GM12874 (cell line): ENCODE measurements at regions not wholly inside any gene's neighbourhood (a gene's known extent, or its start where the extent isn't known, plus 50 kb on each side); places are given as distances from the start of the nearest gene placed in this dataset.

ENCODE experiments used
- TF ChIP-seq, protein P1 (sequence below): IDR thresholded peaks from 2 replicates; pipeline ENCODE4 v1.5.1; 2011; ENCODE audit warnings: low read depth, mild to moderate bottlenecking, control low read depth, low read length, moderate library complexity; ENCODE audit not compliant: insufficient read depth

DNA sequence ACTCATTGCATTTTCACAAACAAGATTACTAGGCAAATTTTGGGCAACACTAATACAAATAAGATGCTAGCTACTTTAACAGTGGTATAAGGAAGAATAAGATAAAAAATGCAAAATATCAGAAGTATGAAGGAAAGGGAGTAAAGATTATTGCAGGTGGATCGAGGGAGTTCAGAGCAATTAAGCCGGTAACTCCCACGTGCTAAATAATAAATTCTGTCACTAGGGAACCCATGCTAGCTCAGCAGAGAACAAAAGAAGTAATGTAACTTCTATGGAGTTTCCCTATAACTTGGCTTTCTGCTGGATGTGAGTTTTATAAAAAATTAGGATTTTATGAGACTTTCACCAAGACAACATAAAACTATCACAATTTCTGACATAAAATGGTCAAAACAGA lies 470.5 kb upstream of the RGS18 start:
- TF ChIP-seq, protein P1, sequence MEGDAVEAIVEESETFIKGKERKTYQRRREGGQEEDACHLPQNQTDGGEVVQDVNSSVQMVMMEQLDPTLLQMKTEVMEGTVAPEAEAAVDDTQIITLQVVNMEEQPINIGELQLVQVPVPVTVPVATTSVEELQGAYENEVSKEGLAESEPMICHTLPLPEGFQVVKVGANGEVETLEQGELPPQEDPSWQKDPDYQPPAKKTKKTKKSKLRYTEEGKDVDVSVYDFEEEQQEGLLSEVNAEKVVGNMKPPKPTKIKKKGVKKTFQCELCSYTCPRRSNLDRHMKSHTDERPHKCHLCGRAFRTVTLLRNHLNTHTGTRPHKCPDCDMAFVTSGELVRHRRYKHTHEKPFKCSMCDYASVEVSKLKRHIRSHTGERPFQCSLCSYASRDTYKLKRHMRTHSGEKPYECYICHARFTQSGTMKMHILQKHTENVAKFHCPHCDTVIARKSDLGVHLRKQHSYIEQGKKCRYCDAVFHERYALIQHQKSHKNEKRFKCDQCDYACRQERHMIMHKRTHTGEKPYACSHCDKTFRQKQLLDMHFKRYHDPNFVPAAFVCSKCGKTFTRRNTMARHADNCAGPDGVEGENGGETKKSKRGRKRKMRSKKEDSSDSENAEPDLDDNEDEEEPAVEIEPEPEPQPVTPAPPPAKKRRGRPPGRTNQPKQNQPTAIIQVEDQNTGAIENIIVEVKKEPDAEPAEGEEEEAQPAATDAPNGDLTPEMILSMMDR: no peak

DNA sequence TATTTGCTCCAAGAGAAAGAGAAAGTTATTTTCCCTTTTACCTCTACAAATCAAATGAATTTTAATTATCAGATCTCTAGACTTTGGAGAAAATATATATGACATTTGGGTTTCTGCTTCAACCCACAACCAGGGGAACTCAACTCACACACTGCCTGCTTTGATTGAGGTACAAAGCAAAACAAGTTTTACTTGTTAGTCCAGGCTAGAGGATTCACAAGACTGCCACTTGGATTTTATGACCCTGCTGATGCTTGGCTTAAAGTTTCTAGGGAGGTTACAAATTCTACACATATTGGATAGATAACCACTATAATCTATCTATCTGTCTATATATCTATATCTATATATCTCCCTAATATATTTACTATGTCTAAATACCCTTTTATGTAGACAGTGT lies 467.3 kb upstream of the RGS18 start:
- TF ChIP-seq, protein P1: no peak

DNA sequence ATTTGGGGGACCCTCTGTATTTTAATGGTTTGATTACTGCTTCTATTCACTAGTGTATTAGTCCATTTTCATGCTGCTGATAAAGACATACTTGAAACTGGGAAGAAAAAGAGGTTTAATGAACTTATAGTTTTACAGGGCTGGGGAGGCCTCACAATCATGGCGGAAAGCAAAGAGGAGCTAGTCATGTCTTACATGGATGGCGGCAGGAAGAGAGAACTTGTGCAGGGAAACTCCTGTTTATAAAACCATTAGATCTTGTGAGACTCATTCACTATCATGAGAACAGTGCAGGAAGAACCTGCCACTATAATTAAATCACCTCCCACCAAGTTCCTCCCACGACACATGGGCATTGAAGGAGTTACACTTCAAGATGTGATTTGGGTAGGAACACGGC lies 464.5 kb upstream of the RGS18 start:
- TF ChIP-seq, protein P1: no peak

DNA sequence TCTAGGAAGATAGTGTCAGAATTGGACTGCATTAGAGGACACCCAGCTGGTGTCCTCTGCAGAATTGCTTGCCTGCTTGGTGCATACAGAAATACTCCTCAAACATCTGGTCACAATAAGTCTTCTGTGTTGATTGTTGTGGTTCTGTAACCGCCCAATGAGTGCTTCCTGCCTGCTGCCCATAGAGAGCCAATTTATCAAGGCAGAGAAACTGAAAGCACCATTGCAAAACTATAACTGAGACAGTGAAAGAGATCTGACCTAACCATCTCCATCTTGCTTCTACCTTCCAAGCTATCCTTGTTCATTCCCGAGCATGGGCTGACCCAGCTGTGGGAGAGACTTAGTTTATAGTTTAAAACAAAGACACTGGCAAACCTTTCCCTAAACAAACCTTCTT lies 462.4 kb upstream of the RGS18 start:
- TF ChIP-seq, protein P1: no peak

DNA sequence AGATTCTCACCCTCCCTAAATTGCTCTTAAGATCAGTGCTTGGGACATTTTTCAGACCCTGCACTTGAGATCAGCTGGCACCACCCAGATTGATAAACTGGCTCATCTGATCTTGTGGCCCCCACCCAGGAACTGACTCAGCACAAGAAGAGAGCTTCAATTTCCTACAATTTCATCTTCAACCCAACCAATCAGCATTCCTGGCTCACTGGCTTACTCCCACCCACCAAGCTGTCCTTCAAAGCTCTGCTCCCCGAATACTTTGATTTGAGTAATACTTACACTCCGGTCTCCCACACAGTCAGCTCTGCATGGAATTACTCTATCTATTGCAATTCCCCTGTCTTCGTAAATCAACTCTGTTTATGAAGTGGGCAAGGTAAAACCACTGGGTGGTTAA lies 461.9 kb upstream of the RGS18 start:
- TF ChIP-seq, protein P1: no peak

DNA sequence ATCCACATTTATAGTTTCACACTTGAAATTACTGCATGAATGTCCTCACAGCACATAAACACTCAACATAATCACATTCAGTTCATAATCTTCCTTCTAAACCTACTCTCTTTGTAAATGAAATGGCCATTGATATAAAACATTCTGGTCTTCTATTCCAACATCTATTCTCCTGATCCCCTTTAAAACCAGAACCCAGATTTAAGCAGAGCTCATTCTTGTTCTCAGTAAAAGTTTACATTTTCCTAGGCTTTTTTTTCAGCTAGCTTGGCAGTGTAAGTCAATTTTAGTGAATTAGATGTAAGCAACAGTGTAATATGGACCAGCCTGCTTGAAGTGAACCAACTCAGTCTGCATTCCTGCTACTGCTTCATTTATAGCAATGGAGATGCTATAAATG lies 460.7 kb upstream of the RGS18 start:
- TF ChIP-seq, protein P1: no peak

DNA sequence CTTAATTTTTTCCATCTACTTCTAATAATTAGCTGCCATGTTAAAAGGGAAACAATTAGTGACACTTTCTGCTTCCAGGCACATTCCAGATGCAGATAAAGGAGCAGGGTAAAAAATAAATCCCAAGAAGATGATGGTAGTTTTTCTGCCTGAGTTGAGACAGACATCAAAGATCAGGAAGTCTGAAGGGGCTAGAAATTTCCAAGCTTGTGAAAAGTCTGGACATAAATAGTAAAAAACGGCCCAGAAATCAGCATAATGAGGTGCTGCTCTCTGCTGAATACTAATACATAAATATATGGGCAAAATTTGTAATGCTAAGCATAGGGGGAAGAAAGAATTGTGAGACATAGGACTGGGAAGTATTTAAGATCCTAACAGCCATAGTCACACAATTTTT lies 460.0 kb upstream of the RGS18 start:
- TF ChIP-seq, protein P1: no peak

DNA sequence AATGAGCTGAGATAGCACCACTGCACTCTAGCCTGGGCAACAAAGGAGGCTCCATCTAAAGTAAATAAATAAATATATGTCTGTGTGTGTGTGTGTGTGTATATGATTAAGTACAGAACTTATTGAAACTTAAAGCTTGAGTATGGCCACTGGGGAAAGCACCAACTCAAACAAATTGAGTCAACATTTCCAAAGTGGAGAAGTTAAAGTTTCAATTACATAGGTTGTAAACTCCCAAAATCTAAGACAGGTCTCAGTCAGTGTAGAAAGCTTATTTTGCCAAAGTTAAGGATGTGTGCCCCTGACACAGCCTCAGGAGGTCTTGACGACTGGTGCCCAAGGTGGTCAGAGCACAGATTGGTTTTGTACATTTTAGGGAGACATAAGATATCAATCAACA lies 458.9 kb upstream of the RGS18 start:
- TF ChIP-seq, protein P1: no peak
